K562 (cell line): ENCODE measurements at regions not wholly inside any gene's neighbourhood (a gene's known extent, or its start where the extent isn't known, plus 50 kb on each side); places are given as distances from the start of the nearest gene placed in this dataset.
"Not testable (repeated sequence)": the region's sequence is repeated elsewhere in the genome, so short reads cannot be mapped to it uniquely, and the experiment has no call there.

Source experiments
- ATAC-seq: fragments of 200-7000 bp; cut with Tn5 transposase; 3 replicates; pipeline ENCODE4 v1.9.1; 2020; ENCODE audit warnings: moderate library complexity
- BruUV-seq: library from RNA; stranded (reverse); fragments of 400-500 nt; replicated peaks from 2 replicates; lab custom pipeline; 2021; lab: Mats Ljungman, UMichigan
- CTCF ChIA-PET: fragments of 300-600 bp; formaldehyde crosslinking; extraction: SDS; loops from one replicate; lab custom pipeline; 2021; ENCODE audit warnings: low intra/inter-chr PET ratio; lab: Yijun Ruan, JAX
- POLR2A ChIA-PET: fragments of 300-600, 350-650 bp; sonication (Branson Sonifier 250); formaldehyde crosslinking; extraction: SDS; loops from one replicate; lab custom pipeline; 2021; ENCODE audit warnings: antibody characterized with exemption, inconsistent platforms; lab: Yijun Ruan, JAX
- DNase-seq, 4 experiments: peaks; one replicate each; pipeline versions ENCODE4 v3.0.0 to v3.0.0-alpha.2; 2011 to 2018; ENCODE audit warnings: low spot score in 3 of 4, mixed read lengths in 3 of 4; ENCODE audit errors: extremely low read depth in 1 of 4
- FAIRE-seq: peaks from 2 replicates; lab custom pipeline; 2011; peaks lifted over from hg19 to GRCh38; lab: Jason Lieb, UNC
- H2AFZ ChIP-seq: 2 replicates; pipeline ENCODE4 v1.6.0; 2011; ENCODE audit warnings: low read depth, low read length, control low read depth, inconsistent platforms
- H3K27ac ChIP-seq: fragments of 200-600 bp; 3 replicates; pipeline ENCODE4 v1.8.0; 2011; ENCODE audit warnings: low read depth, mild to moderate bottlenecking, control low read depth, inconsistent platforms, low read length, moderate library complexity, mixed read lengths; ENCODE audit errors: extremely low read depth
- H3K27me3 ChIP-seq, 2 experiments: fragments of 300-600 bp in 1 of 2; 2 replicates in 1 of 2; 3 replicates in 1 of 2; pipeline versions ENCODE4 v1.6.0 to v1.8.0; 2011; ENCODE audit warnings: inconsistent platforms in 2 of 2, low read length in 2 of 2, mild to moderate bottlenecking in 1 of 2, mixed read lengths in 1 of 2, moderate library complexity in 1 of 2; ENCODE audit not compliant: control insufficient read depth in 2 of 2, insufficient read depth in 2 of 2
- H3K36me3 ChIP-seq: fragments of 300-600 bp; 3 replicates; pipeline ENCODE4 v1.8.0; 2011; ENCODE audit warnings: mild to moderate bottlenecking, low read length, inconsistent platforms; ENCODE audit not compliant: control insufficient read depth, insufficient read depth
- H3K4me1 ChIP-seq, 2 experiments: fragments of 200-600 bp in 1 of 2; replicated peaks in 1 of 2; 2 replicates in 1 of 2; 3 replicates in 1 of 2; pipeline versions ENCODE4 v1.5.1 to v1.8.0; 2011; ENCODE audit warnings: inconsistent platforms in 2 of 2, low read length in 2 of 2, mild to moderate bottlenecking in 1 of 2, mixed read lengths in 1 of 2, moderate library complexity in 1 of 2; ENCODE audit not compliant: control insufficient read depth in 2 of 2, insufficient read depth in 2 of 2
- H3K4me2 ChIP-seq: 2 replicates; pipeline ENCODE4 v1.6.1; 2011; ENCODE audit warnings: low read length, control low read depth, inconsistent platforms, mixed read lengths; ENCODE audit not compliant: insufficient read depth
- H3K4me3 ChIP-seq: fragments of 200-600 bp; sonication (generic), shearing (Covaris generic); 2 replicates; pipeline ENCODE4 v1.5.1; 2016; ENCODE audit warnings: control low read depth, inconsistent platforms
- H3K79me2 ChIP-seq: fragments of 200-600 bp; 3 replicates; pipeline ENCODE4 v1.8.0; 2011; ENCODE audit warnings: low read length, inconsistent platforms; ENCODE audit not compliant: control insufficient read depth, insufficient read depth
- H3K9ac ChIP-seq, 2 experiments: 2 replicates each; pipeline versions ENCODE4 v1.6.0 to v1.6.1; 2011; ENCODE audit warnings: low read depth in 2 of 2, low read length in 2 of 2, control low read depth in 1 of 2, inconsistent platforms in 1 of 2, mild to moderate bottlenecking in 1 of 2, mixed read lengths in 1 of 2; ENCODE audit not compliant: insufficient read depth in 1 of 2
- H3K9me1 ChIP-seq: one replicate; pipeline ENCODE4 v1.6.0; 2011; ENCODE audit warnings: inconsistent platforms, mild to moderate bottlenecking, low read length, moderate library complexity; ENCODE audit not compliant: control insufficient read depth, insufficient read depth
- H3K9me3 ChIP-seq: replicated peaks from 2 replicates; pipeline ENCODE4 v1.5.1; 2011; ENCODE audit warnings: low read depth, low read length, inconsistent platforms; ENCODE audit not compliant: control insufficient read depth, insufficient read depth
- H4K20me1 ChIP-seq: replicated peaks from 2 replicates; pipeline ENCODE4 v1.6.1; 2011; ENCODE audit warnings: low read length, inconsistent platforms, mixed read lengths; ENCODE audit not compliant: control insufficient read depth, insufficient read depth
- ID3 ChIP-seq, 2 experiments: fragments of 250-450 bp in 1 of 2; fragments of 450-650 bp in 1 of 2; sonication (Bioruptor Pico) in 1 of 2; IDR thresholded peaks; 2 replicates each; pipeline versions ENCODE4 v1.6.1 to v1.8.0; 2016 to 2021; ENCODE audit warnings: mild to moderate bottlenecking in 2 of 2, moderate library complexity in 2 of 2, missing compliant biosample characterization in 1 of 2, missing genetic modification characterization in 1 of 2
- MCM7 ChIP-seq, 2 experiments: fragments of 450-650 bp; IDR thresholded peaks; 2 replicates each; pipeline ENCODE4 v1.6.1; 2016 to 2018
- PRDM10 ChIP-seq: fragments of 450-650 bp; IDR thresholded peaks from 2 replicates; pipeline ENCODE4 v1.6.1; 2018; ENCODE audit not compliant: partially characterized antibody
- ZNF444 ChIP-seq: fragments of 250-450 bp; sonication (Bioruptor Pico); IDR thresholded peaks from 2 replicates; pipeline ENCODE4 v1.4.0; 2020; ENCODE audit warnings: mild to moderate bottlenecking, moderate library complexity
- ZSCAN29 ChIP-seq: fragments of 450-650 bp; IDR thresholded peaks from 2 replicates; pipeline ENCODE4 v1.6.1; 2017
- whole genome bisulfite sequencing: fragments of 100-300 bp; shearing (Covaris generic); methylation state at CpG from one replicate; pipeline ENCODE4 v1.1.6; 2016; ENCODE audit warnings: low coverage, mixed read lengths; ENCODE audit not compliant: insufficient coverage; ENCODE audit errors: missing lambda C conversion rate; 5-methylcytosine and 5-hydroxymethylcytosine counted together
- in situ Hi-C: fragments of 300-500 bp; cut with MboI; formaldehyde crosslinking; loops from 4 replicates; pipeline ENCODE4 v1.15.0; 2018; ENCODE audit warnings: inconsistent platforms, mixed read lengths
- intact Hi-C: fragments of 100-400 bp; cut with micrococcal nuclease; formaldehyde crosslinking; loops from 2 replicates; pipeline ENCODE4 v1.14.2; 2022

GRCh38 chr21:21902416-21902815, 904.2 kb downstream of the NCAM2 start:
- BruUV-seq, H3K4me1 ChIP-seq, H4K20me1 ChIP-seq, H3K36me3 ChIP-seq, POLR2A ChIA-PET, DNase-seq, H3K9me1 ChIP-seq, H3K27ac ChIP-seq, ATAC-seq, H3K4me2 ChIP-seq, intact Hi-C loops, FAIRE-seq, H3K4me3 ChIP-seq, H3K9ac ChIP-seq, H3K9me3 ChIP-seq, H2AFZ ChIP-seq, CTCF ChIA-PET, H3K27me3 ChIP-seq, H3K79me2 ChIP-seq: not testable (repeated sequence)
- in situ Hi-C loops, result loop anchor here (25.0 kb wide), 1 partner anchor 890 kb away; no protein-coding TSS in a partner anchor
- WGBS, result 13% methylated on average over 14 of the region's 28 CpGs

- no peak overlapping the region for H2AFZ ChIP-seq
- H3K36me3 ChIP-seq, result no peaks in the 10 kb centered on the region
- DNase-seq (no peak), ATAC-seq (no peak), FAIRE-seq (no peak)
- H3K9me3 ChIP-seq, result 0 out of 2 replicates have a peak, but pooled peaks cover 2% of the 10 kb centered on the region
- no peaks in the 10 kb centered on the region; a peak in 1 of 5 replicates for H3K4me1 ChIP-seq
- H3K9ac ChIP-seq, result no peak overlapping the region
- ChIA-PET CTCF (no interaction called here), POLR2A (interaction anchor here (0.6 kb wide), 1 partner anchor 588 kb away, joined by 3 read pairs; no protein-coding TSS in a partner anchor)
- no peaks in the 10 kb centered on the region for H3K27me3 ChIP-seq
- H3K4me2 ChIP-seq, result no peak overlapping the region
- no peak for TF ChIP-seq ZSCAN29
- no peak for TF ChIP-seq ID3 (CRISPR knock-in tag; IDR thresholded peaks at IDR 0.05)
- no peak for TF ChIP-seq ID3 (tag; IDR thresholded peaks at IDR 0.05)
- TF ChIP-seq ZNF444, result no peak
- TF ChIP-seq PRDM10, result no peak
- no peak for TF ChIP-seq MCM7 (IDR thresholded peaks at IDR 0.05)
- 0% methylated on average over 3 of the region's 3 CpGs for WGBS
- H3K9me1 ChIP-seq, result no peaks in the 10 kb centered on the region
- in situ Hi-C loops, result loop anchor here (25.0 kb wide), 1 partner anchor 895 kb away; no protein-coding TSS in a partner anchor
- H3K4me3 ChIP-seq, result no peak overlapping the region
- intact Hi-C loops, result no loop called here
- H3K79me2 ChIP-seq, result no peaks in the 10 kb centered on the region
- H4K20me1 ChIP-seq, result no peaks in the 10 kb centered on the region
- no peak overlapping the region for H3K27ac ChIP-seq
- no TSS peak for BruUV-seq
Observed at GRCh38 chr21:21907271-21907670, 909.1 kb downstream of the NCAM2 start.
